ENCODE measurements at regions not wholly inside any gene's neighbourhood (a gene's known extent, or its start where the extent isn't known, plus 50 kb on each side); places are given as distances from the start of the nearest gene placed in this dataset.

GRCh38 chr2:126781206-126781605 lies 117.5 kb upstream of the TEX51 start:
- Histone ChIP-seq H3K27me3 (ENCODE audit: insufficient read depth, poor library complexity, severe bottlenecking) (no peaks in the 10 kb centered on the region), H3K27ac (replicated peaks) (no peak overlapping the region), H3K4me3 (replicated peaks; ENCODE audit: insufficient read depth, low read length) (no peak overlapping the region)
- no peak for TF ChIP-seq SPI1 (IDR thresholded peaks at IDR 0.05; ENCODE audit: borderline replicate concordance, low read depth)
- no peak for TF ChIP-seq POLR2AphosphoS5 (IDR thresholded peaks at IDR 0.05; ENCODE audit: low read depth)
- TF ChIP-seq, protein P1, sequence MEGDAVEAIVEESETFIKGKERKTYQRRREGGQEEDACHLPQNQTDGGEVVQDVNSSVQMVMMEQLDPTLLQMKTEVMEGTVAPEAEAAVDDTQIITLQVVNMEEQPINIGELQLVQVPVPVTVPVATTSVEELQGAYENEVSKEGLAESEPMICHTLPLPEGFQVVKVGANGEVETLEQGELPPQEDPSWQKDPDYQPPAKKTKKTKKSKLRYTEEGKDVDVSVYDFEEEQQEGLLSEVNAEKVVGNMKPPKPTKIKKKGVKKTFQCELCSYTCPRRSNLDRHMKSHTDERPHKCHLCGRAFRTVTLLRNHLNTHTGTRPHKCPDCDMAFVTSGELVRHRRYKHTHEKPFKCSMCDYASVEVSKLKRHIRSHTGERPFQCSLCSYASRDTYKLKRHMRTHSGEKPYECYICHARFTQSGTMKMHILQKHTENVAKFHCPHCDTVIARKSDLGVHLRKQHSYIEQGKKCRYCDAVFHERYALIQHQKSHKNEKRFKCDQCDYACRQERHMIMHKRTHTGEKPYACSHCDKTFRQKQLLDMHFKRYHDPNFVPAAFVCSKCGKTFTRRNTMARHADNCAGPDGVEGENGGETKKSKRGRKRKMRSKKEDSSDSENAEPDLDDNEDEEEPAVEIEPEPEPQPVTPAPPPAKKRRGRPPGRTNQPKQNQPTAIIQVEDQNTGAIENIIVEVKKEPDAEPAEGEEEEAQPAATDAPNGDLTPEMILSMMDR (IDR thresholded peaks at IDR 0.05; ENCODE audit: insufficient read depth, low read length), result no peak
- TF ChIP-seq REST (IDR thresholded peaks at IDR 0.05; ENCODE audit: insufficient replicate concordance, low read depth), result no peak
- TF ChIP-seq GABPA (IDR thresholded peaks at IDR 0.05; ENCODE audit: low read depth), result no peak
- no peak for DNase-seq (ENCODE audit: low read depth in 1 of 2, low spot score in 1 of 2)

- no peaks in the 10 kb centered on the region for H3K27me3 ChIP-seq (ENCODE audit: insufficient read depth, poor library complexity, severe bottlenecking)
- H3K27ac ChIP-seq (replicated peaks), result no peak overlapping the region
- H3K4me3 ChIP-seq (replicated peaks; ENCODE audit: insufficient read depth, low read length), result no peak overlapping the region
- DNase-seq (ENCODE audit: low read depth in 1 of 2, low spot score in 1 of 2), result no peak
- no peak for TF ChIP-seq POLR2AphosphoS5 (IDR thresholded peaks at IDR 0.05; ENCODE audit: low read depth)
- TF ChIP-seq, protein P1 (IDR thresholded peaks at IDR 0.05; ENCODE audit: insufficient read depth, low read length), result no peak
- no peak for TF ChIP-seq REST (IDR thresholded peaks at IDR 0.05; ENCODE audit: insufficient replicate concordance, low read depth)
- TF ChIP-seq SPI1 (IDR thresholded peaks at IDR 0.05; ENCODE audit: borderline replicate concordance, low read depth), result no peak
- no peak for TF ChIP-seq GABPA (IDR thresholded peaks at IDR 0.05; ENCODE audit: low read depth)
Measured at GRCh38 chr2:126781806-126782205, 116.9 kb upstream of the TEX51 start.

- Histone ChIP-seq H3K4me3 (replicated peaks; ENCODE audit: insufficient read depth, low read length) (no peak overlapping the region), H3K27ac (replicated peaks) (no peak overlapping the region), H3K27me3 (ENCODE audit: insufficient read depth, poor library complexity, severe bottlenecking) (no peaks in the 10 kb centered on the region)
- no peak for TF ChIP-seq POLR2AphosphoS5 (IDR thresholded peaks at IDR 0.05; ENCODE audit: low read depth)
- no peak for DNase-seq (ENCODE audit: low read depth in 1 of 2, low spot score in 1 of 2)
Measured at GRCh38 chr2:126782648-126783047, 116.0 kb upstream of the TEX51 start.

GRCh38 chr2:126783341-126783740 lies 115.3 kb upstream of the TEX51 start:
- no peaks in the 10 kb centered on the region for H3K27me3 ChIP-seq (ENCODE audit: insufficient read depth, poor library complexity, severe bottlenecking)
- H3K4me3 ChIP-seq (replicated peaks; ENCODE audit: insufficient read depth, low read length), result no peak overlapping the region
- no peak for DNase-seq (ENCODE audit: low read depth in 1 of 2, low spot score in 1 of 2)
- no peak for TF ChIP-seq GABPA (IDR thresholded peaks at IDR 0.05; ENCODE audit: low read depth)
- TF ChIP-seq, protein P1 (IDR thresholded peaks at IDR 0.05; ENCODE audit: insufficient read depth, low read length), result no peak
- TF ChIP-seq REST (IDR thresholded peaks at IDR 0.05; ENCODE audit: insufficient replicate concordance, low read depth), result no peak
- no peak for TF ChIP-seq POLR2AphosphoS5 (IDR thresholded peaks at IDR 0.05; ENCODE audit: low read depth)
- TF ChIP-seq SPI1 (IDR thresholded peaks at IDR 0.05; ENCODE audit: borderline replicate concordance, low read depth), result no peak
- H3K27ac ChIP-seq (replicated peaks), result no peak overlapping the region
